GM19463 (cell line): ENCODE measurements at regions not wholly inside any gene's neighbourhood (a gene's known extent, or its start where the extent isn't known, plus 50 kb on each side); places are given as distances from the start of the nearest gene placed in this dataset.
"Not testable (repeated sequence)": the region's sequence is repeated elsewhere in the genome, so short reads cannot be mapped to it uniquely, and the experiment has no call there.

Experiments used
- ATAC-seq: cut with Tn5 transposase; IDR thresholded peaks from one replicate; pipeline ENCODE4 v1.9.1; 2021; ENCODE audit warnings: mild to moderate bottlenecking, moderate library complexity; ENCODE audit not compliant: unreplicated experiment

GRCh38 chr7:55705728-55706450 is 133.6 kb upstream of the VOPP1 start:
- ATAC-seq, result not testable (repeated sequence)

- not testable (repeated sequence) for ATAC-seq
These were observed 130.5 kb upstream of the VOPP1 start for GRCh38 chr7:55702831-55703230.

DNA sequence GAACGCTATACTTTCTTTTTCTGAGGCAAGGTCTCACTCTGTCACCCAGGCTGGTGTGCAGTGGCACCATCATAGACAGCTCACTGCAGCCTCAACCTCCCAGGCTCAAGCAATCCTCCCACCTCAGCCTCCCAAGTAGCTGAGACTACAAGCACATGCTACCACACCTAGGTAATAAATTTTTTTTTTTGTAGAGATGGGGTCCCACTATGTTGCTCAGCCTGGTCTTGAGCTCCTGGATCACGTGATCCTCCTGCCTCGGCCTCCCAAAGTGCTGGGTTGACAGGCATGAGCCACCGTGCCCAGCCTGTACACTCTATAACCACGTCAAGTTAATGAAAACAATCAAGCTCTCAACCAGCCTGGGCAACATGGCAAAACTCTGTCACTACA is 127.1 kb upstream of the VOPP1 start:
- ATAC-seq, result not testable (repeated sequence)

- peak; percentile 92 for ATAC-seq
These were observed 126.5 kb upstream of the VOPP1 start for GRCh38 chr7:55698607-55699449.

DNA sequence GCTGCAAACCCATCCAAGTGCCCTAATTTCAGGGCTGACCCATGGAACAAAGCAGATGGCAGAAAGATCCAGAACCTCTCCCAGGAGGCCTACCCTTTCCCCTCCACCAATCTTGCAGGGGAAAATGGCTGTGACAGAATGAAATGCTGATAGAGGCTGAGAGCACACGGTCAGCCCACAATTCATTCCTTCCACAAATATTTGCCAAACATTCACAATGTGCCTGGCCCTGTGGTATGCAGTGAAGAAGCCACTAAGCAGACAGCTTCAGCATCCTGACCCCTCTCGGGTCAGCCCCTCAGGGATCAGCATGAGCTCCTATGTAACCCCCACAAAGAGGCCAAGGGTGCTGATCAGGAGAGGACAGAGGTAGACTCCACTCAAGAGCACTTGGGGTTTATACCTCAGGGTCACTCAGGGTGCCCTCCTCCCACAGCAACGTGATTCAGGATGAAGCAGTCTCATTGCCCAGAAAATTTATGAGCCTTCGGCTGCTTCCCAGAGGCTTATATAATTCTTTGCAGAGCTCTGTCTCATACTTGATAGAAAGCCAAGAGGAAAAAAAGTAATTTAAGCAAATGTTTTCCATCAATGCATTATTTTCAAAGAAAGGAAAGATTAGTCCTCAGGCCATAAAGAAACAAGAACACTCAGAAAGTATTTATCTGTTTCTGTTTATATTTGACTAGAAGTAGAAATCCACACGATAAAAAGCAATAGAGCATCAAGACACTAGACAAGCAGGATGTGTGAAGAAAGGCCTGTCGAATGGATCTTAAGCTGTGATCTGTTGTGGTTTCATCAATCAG is 123.8 kb upstream of the VOPP1 start:
- not testable (repeated sequence) for ATAC-seq

DNA sequence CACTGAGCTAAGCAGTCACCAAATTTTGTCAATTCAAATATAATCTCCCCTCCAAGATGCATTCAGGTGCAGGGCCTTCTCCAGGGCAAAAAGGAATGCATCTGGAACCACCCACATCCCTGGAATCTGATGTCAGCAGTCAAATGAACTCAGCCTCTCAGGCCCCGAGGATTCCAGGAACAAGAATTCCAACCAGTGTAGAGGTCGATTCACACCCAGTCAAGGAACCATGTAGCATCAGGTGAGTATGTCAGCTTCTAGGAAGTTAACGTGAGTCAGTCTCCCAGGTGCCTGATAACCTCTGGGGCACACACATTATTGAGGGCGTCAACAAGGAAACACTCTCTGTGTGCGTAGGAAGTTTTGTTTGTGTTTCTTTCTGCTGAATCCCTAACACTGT is 122.2 kb upstream of the VOPP1 start:
- not testable (repeated sequence) for ATAC-seq

DNA sequence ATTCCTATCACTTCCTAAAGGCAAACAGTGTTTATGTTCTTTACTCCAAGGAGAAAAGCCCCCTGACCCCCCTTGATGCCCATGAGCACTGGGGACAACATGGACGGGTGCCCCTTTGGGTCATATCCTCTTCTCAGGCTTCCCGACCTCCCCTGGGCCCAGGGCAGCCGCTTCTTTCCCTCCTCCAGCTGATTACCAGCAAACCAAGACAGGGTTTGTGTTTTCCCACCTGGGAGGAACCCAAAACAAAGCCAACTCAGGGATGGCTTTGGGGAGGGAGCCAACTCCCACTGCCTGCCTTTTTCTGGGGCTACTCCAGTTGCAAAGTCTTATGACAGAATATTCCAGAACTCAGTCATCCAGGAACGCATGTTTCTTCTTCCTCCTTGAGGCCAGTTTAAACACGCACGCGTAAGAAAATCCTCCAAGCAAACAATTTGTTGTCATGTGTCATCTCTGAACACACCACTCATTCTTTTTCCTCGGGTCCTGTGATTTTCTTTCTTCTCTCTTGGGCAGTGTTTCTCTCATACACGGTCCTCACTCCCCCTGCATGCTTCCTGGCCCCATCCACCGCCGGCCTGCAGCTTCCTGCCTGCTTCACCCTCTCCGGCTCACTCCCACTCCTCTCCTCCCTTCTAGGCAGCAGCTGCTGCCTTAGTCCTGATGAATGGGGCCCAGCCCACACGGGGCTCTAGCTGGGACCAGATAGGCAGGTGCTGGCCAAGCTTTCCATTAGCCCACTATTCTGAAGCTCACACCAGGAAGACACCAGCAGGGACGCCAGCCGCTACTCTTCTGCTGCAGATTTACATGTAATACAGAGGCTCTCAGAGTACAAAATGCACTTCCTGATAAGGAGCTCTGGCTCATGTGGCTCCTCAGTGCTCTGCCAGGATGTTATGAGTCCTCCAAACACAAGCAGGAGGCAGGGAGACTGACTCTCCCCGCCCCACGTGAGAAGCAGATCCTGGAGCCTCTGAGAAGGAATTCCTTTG is 116.7 kb upstream of the VOPP1 start:
- peak; percentile 41 for ATAC-seq

DNA sequence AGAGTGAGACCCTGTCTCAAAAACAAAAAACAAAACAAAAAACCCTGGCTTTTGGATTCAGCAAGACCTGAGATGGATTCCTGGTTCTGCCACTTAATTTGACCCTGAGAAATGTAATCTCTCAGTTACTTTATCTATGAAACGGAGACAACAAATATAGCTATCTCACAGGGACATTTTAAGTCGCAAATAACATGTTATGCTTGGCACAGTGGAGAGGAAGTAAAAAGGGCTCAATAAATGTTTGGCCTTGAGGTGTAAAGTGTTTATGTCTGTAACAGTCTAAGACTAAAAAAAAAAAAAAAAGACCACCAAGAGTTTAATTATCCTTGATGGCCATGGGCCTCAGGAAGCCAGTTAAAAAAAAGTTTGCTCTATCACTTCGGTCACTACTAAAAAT is 116.0 kb upstream of the VOPP1 start:
- not testable (repeated sequence) for ATAC-seq

DNA sequence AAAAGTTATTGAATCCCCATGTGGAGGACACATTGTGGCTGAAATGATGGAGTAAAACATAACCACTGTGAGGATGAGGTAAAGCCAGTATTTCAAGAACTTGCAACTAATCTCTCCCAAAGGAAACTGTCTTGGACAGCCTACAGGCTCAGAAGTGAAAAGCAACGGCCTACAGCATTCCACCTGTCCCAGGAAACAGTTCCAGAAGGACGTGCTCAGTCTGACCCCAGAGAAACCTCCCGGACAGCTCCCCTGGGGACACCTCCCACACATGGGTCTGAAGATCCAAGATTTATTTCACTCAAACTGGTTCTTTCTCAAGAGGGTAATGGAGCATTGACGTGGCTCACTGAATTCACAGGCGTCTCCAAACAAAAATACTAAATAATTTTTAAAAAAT is 115.0 kb upstream of the VOPP1 start:
- not testable (repeated sequence) for ATAC-seq

DNA sequence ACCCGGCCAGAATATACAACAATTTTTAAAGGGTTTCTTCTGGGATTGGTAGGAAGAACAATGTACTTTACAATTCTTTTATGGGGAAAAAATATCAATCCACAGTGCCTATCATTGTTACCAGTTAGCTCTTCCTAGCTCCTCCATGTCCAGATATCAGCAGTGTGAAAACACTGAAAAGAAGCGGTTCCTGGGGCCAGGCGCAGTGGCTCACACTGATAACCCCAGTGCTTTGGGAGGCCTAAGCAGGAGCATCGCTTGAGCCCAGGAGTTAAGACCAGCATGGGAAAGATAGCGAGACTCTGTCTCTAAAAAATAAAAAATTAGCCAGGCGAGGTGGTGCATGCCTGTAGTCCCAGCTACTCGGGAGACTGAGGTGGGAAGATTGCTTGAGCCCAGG is 114.5 kb upstream of the VOPP1 start:
- ATAC-seq, result not testable (repeated sequence)

DNA sequence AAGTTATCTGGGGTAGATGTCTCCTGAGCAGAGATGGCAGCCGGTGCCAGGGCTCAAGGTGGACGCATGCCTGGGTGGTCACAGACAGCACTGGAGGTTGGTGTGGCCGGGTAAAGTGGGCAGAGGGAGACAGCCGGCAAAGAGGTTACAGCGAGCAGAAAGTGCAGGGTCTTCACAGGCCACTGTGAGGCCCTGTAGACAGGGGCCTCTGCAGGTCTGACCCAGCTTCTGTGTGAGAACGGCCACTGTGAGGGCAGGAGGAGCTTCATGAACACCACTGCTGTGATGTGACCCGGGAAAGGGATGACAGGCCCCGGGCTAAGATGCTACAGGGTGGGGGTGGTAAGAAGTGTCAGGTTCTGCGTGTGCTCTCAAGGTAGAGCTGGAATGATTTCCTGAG is 111.2 kb upstream of the VOPP1 start:
- not testable (repeated sequence) for ATAC-seq

DNA sequence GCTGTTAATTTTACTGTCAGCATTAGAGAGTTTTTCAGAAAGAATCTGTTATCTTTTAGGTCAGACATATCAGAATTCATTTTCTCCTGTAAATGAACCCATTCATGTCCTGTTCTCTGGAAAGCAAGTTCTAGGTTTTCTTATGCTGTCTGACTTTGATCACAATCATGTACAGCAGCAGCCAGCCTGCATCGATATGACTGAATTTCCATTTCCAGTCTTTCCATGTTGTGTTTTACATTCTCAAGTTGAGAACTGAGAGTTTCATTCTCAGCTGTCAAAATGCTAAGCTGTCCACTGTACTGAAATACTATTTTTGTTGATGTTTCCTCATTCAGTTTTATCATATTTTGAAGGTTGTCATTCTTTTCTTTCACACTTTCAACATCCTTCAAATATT is 103.3 kb upstream of the VOPP1 start:
- not testable (repeated sequence) for ATAC-seq

- not testable (repeated sequence) for ATAC-seq
These were observed 101.2 kb upstream of the VOPP1 start for GRCh38 chr7:55673525-55673924.

DNA sequence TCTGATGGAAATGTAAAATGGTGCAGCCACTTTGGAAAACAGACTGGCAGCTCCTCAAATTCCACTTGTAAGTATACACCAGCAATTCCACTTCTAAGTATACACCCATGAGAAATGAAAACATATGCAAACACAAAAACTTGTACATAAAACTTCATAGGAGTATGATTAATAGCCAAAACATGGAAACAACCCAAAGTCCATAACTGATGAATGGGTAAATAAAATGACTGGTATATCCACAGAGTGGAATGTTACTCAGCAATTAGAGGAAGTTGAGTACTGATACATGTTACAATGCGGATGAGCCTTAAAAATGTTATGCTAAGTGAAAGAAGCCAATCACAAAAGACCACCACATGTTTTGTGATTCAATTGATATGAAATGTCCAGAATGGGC is 99.8 kb upstream of the VOPP1 start:
- ATAC-seq, result not testable (repeated sequence)

GRCh38 chr7:55657654-55658053 is 85.4 kb upstream of the VOPP1 start:
- no peak for ATAC-seq

GRCh38 chr7:55651057-55651456 is 78.8 kb upstream of the VOPP1 start:
- ATAC-seq, result no peak

DNA sequence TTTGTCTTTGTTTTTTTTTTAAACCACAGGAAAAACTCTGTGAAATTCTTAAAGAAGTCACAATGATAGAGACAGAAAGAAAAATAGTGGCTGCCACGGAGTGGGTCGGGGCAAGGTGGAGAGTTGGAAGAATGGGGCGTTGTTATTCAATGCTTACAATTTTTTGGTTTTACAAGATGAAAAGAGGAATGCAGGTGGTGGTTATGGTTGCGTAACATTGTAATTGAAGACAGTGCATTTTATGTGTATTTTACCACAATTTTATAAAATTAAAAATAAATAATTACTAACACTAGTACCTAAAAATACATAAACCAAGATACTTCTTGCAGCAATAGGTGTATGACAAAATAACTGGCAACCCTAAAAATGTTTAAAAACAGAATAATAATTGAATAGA is 76.9 kb upstream of the VOPP1 start:
- ATAC-seq, result no peak

- no peak for ATAC-seq
These were observed 72.3 kb upstream of the VOPP1 start for GRCh38 chr7:55644567-55644966.

- ATAC-seq, result no peak
These were observed 70.0 kb upstream of the VOPP1 start for GRCh38 chr7:55642266-55642665.

DNA sequence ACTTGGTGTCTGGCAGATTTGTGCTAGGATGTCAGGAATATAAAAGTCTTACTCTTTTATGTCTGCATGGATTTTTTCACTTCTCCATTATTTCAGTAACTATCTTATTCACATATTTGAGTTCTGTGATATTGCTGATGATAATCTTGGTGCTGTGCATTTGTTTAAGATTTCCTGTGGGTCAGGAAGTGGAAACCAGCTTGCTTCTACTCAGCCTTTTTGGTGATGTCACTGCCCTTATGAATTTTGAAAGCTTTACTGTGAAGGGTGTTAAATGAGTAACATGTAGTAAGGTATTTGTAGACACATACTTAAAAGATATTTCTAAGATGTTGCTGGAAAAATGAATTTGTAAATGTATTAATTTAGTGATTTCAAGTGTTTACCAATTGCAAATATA is 69.5 kb upstream of the VOPP1 start:
- ATAC-seq, result peak; percentile 73
